ENCODE measurements at regions not wholly inside any gene's neighbourhood (a gene's known extent, or its start where the extent isn't known, plus 50 kb on each side); places are given as distances from the start of the nearest gene placed in this dataset.

DNA sequence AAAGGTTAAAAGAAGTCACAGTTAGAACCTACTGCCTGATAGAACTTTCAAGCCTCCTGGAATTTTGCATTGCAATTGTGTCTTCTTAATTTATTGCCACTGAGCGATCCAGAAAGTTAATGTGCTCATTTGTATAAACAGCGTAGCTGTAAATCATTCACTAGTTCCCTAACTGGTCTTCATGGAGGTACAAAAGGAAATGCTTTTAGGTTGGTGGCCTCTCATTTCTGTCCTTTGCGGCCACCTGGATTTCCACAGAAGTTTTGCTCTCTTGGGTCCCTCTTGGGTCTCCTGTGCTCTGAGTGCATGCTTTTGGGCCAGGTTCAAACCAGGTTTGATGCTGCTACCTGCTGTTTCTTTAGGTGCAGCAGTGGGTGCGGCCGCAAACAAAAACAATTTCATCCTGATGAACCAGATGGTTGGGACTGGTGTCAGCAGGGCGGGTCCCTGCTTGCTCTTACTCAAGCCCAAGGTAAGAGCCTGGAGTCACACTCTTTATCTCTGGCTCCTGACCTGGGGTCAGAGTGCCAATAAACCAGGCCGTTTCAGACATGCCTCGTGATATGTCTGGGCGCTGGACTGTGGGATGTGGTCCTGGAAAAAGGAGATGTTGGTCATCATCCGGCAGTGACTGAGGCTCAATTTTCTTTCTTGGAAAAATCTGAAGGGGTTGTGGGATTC, 270.1 kb downstream of the PTTG2 start:
- intact Hi-C loops (cut with micrococcal nuclease), result no loop called here

DNA sequence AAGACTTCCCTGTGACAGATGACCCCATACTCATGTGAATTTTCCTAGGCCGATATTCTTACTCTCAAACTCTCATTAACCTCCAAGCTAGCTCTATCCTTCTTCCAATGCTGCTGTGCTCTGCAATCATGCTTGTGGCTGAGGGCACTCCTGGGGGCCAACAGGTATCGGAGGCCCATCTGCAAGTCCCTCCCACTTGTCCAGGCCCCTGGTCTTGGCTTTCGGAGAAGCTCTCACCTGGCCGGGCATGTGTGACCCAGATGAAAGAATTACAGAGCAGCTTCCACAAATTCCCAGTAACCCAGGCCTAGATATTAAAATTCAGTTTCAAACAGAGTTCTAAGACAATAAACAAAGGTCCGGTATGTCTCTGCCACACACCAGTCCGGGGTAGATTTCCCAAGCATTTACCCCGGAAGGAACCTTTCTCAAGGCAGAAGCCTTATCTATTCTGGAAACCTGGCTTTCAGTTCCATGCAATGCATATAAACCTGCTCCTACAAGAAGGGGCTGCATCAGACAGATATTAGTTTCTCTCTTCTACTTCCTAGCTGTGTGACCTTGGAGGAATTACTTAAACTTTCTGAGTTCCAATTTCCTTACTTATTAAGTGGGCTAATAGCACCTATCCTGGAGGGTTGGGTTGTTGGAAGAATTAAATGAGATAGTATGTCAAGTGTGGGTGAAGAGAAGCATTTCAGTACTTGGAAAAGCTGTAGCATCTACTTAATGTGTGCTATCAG, 270.8 kb downstream of the PTTG2 start:
- intact Hi-C loops (cut with micrococcal nuclease), result no loop called here

DNA sequence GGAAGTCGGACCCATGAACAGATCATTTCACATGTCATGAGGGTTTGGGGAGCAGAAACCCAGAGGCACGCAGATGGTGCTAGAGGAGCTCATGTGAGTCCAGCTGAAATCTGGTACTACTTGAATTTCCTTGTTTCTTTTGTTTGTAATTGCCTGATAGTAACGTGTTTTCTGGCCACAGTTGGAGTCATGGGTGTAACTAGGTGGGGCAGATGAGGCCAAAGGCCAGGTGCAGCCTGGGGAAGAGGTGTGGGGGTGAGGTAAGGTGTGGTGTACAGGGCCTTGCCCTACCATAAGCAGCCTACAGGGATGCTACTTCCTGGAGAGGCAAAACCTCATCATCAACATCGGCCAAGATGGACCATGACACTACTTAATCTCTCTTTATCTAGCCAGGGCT, 271.4 kb downstream of the PTTG2 start:
- intact Hi-C loops (cut with micrococcal nuclease), result no loop called here

DNA sequence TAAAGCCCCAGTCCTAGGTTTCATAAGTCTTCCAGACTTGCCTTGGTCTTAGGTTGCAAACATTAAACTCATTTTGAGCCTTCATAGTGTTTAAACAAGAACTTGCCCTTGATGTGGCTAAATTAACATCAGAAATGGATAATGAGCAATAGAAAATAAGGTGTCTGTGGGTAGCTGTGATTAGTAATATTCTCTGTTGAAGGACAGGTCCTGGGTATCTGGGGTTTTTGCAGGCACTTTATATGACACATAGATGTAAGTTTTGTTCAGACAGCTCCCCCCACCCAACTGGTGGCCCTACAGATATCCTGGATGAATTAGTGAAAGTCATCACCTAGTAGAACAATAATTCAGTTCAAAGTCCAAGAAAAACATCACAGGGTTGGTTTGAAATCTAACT, 272.5 kb downstream of the PTTG2 start:
- intact Hi-C loops (cut with micrococcal nuclease), result no loop called here

- intact Hi-C loops (cut with micrococcal nuclease), result no loop called here
These were observed 273.7 kb downstream of the PTTG2 start for GRCh38 chr4:38233727-38234480.

DNA sequence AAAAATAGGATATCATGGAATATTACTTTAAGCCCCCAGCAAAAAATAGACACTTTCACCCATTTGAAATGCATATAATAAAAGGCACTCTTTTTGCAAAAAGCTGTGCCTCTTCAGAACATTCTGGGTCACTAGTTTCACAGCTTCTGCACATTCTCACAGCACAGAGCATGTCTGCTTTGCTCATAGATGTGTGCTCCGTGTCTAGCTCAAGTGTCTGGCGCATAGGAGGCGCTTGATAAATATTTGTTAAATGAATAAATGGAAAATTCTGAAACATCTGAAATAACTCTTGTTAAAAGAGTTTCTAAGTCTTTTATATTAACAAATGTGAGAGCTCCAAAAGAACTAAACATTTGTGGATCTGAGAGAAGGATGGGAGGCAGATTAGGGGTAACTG, 275.2 kb downstream of the PTTG2 start:
- intact Hi-C loops (cut with micrococcal nuclease), result no loop called here

DNA sequence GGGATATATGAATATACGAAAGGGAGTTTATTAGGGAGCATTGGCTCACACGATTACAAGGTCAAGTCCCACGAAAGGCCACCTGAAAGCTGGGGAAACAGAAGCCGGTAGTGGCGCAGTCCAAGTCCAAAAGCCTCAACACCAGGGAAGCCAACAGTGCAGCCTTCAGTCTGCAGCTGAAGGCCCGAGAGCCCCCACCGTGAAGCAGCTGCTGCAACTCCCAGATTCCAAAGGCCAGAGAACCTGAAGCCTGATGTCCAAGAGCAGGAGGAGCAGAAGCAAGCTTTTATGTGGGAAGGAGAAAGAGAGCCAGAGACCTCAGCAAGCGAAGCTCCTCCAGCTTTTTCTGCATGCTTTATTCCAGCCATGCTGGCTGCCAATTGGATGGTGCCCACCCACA, 275.8 kb downstream of the PTTG2 start:
- intact Hi-C loops (cut with micrococcal nuclease), result no loop called here

DNA sequence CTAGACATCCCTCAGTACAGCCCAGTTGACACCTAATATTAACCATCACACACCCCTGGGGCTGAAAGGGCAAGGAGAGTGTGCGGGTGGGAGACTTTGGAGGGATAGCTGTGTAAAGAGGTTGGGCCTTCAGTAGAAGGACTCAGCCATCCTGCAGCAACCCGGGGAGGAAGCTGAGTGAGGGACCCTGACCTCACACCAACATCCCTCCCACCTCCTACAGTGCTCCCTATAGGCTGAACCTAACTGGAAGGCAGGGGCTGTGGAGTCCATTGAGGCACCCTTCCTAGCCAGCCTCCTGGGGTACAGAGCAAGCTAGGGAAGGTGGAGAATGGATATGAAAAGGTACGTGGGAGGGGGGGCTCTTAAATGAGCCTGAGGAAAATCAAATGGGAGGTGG, 276.3 kb downstream of the PTTG2 start:
- intact Hi-C loops (cut with micrococcal nuclease), result no loop called here

GRCh38 chr4:38237139-38237538, 276.9 kb downstream of the PTTG2 start:
- intact Hi-C loops (cut with micrococcal nuclease), result no loop called here

- intact Hi-C loops (cut with micrococcal nuclease), result no loop called here
These were observed 281.3 kb downstream of the PTTG2 start for GRCh38 chr4:38241541-38241940.

- intact Hi-C loops (cut with micrococcal nuclease), result no loop called here
These were observed 281.9 kb downstream of the PTTG2 start for GRCh38 chr4:38242101-38242500.

DNA sequence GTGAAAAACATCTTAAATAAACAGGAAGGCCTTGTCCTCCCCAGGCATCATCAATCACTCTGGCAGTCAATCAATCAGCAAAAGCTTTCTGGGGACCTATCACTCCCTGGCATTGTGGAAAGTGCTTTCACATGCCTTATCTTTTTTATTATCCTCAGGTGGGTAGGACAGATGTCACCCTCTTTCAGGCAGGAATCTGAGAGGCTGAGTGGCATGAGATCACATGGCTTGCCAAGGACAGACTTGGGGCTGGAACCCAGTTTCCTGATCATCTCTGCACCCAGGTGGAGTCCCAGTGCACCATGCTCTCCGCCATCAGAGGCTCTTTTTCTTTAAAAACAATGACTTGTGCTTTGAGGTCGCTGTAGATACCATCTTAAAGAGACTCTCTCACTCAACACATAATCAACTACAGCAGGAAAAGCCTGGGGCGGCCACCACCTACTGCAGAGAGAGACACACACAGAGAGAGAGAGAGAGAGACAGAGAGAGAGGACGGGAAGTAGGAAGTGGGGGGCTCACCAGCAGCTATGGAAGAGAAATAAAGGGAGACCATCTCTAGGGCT, 282.7 kb downstream of the PTTG2 start:
- intact Hi-C loops (cut with micrococcal nuclease), result no loop called here

- intact Hi-C loops (cut with micrococcal nuclease), result no loop called here
These were observed 283.3 kb downstream of the PTTG2 start for GRCh38 chr4:38243388-38244053.

GRCh38 chr4:38254825-38255224, 294.6 kb downstream of the PTTG2 start:
- intact Hi-C loops (cut with micrococcal nuclease), result no loop called here

DNA sequence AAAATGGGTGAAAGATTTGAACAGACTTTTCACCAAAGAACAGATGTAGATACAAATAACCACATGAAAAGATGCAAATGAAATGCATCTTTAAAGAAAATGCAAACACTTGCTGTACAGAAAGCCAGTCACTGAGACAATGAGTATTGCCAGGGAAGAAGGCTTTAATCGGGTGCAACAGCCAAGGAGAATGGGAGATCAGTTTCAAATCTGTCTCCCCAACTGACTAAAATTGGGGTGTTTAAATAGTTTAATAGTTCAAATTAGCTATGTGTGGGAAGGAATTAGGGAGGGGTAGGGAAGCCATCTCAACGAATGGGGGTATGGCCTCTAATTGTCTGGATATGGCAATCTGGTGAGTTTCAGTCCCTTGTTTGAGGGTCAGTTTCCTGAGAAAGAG, 295.4 kb downstream of the PTTG2 start:
- intact Hi-C loops (cut with micrococcal nuclease), result no loop called here

- intact Hi-C loops (cut with micrococcal nuclease), result no loop called here
These were observed 306.4 kb downstream of the PTTG2 start for GRCh38 chr4:38266616-38267015.

DNA sequence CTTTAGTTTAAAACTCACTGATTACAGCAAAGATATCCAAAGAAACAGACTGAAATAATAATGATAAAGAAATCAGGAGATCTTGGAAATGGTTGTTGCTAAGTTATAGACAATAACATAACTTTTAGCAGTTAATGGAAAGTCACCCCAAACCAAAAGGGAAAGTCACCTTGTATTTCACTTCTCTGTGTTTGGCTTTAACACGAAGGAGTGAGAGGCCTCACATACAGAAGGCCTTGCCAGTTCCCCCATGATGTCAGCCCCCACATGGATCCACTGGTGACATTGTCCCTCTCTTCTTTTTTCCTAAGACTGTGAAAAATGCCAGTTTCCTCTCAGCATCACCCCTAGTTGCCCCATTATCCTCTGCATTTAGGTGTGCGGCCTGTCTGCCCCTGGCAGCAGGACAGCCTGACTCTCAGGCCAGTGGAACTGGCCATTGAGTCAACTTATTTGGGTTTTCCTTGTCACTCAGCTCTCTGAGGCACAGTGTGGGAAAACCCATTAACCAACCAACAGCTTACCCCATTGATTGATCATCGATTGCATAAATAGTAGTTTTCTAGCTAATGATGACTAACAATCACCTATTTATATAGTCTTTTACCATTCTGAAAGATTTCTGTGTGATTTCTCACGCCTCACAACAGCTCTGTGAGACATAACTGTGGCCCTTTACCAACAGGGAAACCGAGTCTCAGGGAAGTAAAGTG, 308.1 kb downstream of the PTTG2 start:
- intact Hi-C loops (cut with micrococcal nuclease), result no loop called here

DNA sequence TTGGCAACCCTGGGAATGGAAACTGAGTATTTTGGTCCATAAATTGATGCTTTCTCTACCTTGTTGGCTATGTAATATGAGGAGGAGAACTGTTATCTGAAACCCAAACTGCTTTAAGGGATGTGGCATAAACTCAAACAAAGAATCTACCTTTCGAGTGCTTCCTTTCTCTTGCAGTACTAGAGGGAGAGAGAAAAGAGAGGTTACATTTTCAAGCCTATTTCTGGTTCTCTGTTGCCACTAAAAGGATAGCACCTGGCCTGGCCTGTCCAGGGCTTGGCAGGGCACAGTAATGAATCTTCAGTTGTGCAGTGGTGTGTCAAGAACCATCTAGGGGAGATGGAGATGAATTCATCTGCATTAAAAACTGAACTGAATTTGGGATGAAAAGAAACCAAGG, 308.6 kb downstream of the PTTG2 start:
- intact Hi-C loops (cut with micrococcal nuclease), result no loop called here

- intact Hi-C loops (cut with micrococcal nuclease), result no loop called here
These were observed 313.2 kb downstream of the PTTG2 start for GRCh38 chr4:38273407-38273806.

- intact Hi-C loops (cut with micrococcal nuclease), result no loop called here
These were observed 315.3 kb downstream of the PTTG2 start for GRCh38 chr4:38275331-38276100.

Measured in T-helper 2 cell treated with Interferon-gamma antibody and Interleukin-4, amounts not matched to agents 100 ng/mL and 5 ng/mL, for 36 hours (primary cell).